Transverse colon (tissue), 4 donors: ENCODE measurements at regions not wholly inside any gene's neighbourhood (a gene's known extent, or its start where the extent isn't known, plus 50 kb on each side); places are given as distances from the start of the nearest gene placed in this dataset.

Experiments used
- DNase-seq: peaks from one replicate; pipeline ENCODE4 v3.0.0-alpha.2; 2019
- H3K27ac ChIP-seq, 4 donors: fragments of 200-600 bp; sonication (generic); 2 replicates each; pipeline ENCODE4 v1.5.1; 2016 to 2018; ENCODE audit warnings: inconsistent platforms in 4 of 4
- H3K27me3 ChIP-seq: fragments of 200-600 bp; sonication (generic); 2 replicates; pipeline ENCODE4 v1.5.1; 2017; ENCODE audit warnings: inconsistent platforms
- H3K36me3 ChIP-seq, 4 donors: fragments of 200-600 bp; sonication (generic); 2 replicates each; pipeline ENCODE4 v1.5.1; 2017 to 2019; ENCODE audit warnings: inconsistent platforms in 4 of 4
- H3K4me1 ChIP-seq, 4 donors: fragments of 200-600 bp; sonication (generic); 2 replicates each; pipeline ENCODE4 v1.5.1; 2017 to 2020; ENCODE audit warnings: inconsistent platforms in 4 of 4
- H3K4me3 ChIP-seq, 4 donors: fragments of 200-600 bp; sonication (generic); 1 replicate in 1 of 4; 2 replicates in 3 of 4; pipeline versions ENCODE4 v1.5.1 to v1.6.1; 2017 to 2019; ENCODE audit warnings: inconsistent platforms in 4 of 4
- H3K9me3 ChIP-seq, 2 donors: fragments of 200-600 bp; sonication (generic); 2 replicates each; pipeline ENCODE4 v1.5.1; 2017 to 2019; ENCODE audit warnings: inconsistent platforms in 2 of 2
- EP300 ChIP-seq: sonication (generic); formaldehyde crosslinking; IDR thresholded peaks from one replicate; pipeline ENCODE4 v1.6.1; 2017; ENCODE audit warnings: antibody characterized with exemption, low read depth
- POLR2A ChIP-seq: fragments of 450-650 bp; IDR thresholded peaks from one replicate; pipeline ENCODE4 v1.6.1; 2016; ENCODE audit warnings: antibody characterized with exemption, mild to moderate bottlenecking, moderate library complexity
- POLR2AphosphoS5 ChIP-seq, 3 donors: sonication (generic); formaldehyde crosslinking; IDR thresholded peaks; one replicate each; pipeline ENCODE4 v1.6.1; 2016; ENCODE audit warnings: antibody characterized with exemption in 3 of 3
- WGBS, 2 donors: methylation state at CpG; one replicate each; pipeline ENCODE4 v1.1.5; 2018; ENCODE audit warnings: low coverage in 1 of 2; 5-methylcytosine and 5-hydroxymethylcytosine counted together
- in situ Hi-C, 4 donors: fragments of 200-750 bp; cut with MboI; loops; one replicate each; pipeline versions ENCODE4 v1.15.0 to v1.15.1; 2017; ENCODE audit warnings: low sequenced_read_pairs in 3 of 4, low pct_ligation_motif_present in 1 of 4, low pct_unique_long_range_greater_than_20kb in 1 of 4
- intact Hi-C: fragments of 100-400 bp; cut with DNase I; formaldehyde crosslinking; loops from one replicate; pipeline ENCODE4 v1.15.1; 2023; ENCODE audit warnings: low total_unique reads
- TF ChIP-seq, protein P1 (sequence below), 5 experiments: fragments of 200-600 bp in 3 of 5; fragments of 450-650 bp in 2 of 5; sonication (generic) in 3 of 5; IDR thresholded peaks; 1 replicate in 2 of 5; 2 replicates in 3 of 5; pipeline ENCODE4 v1.5.1; 2016 to 2017; ENCODE audit warnings: antibody characterized with exemption in 5 of 5, inconsistent platforms in 3 of 5, mild to moderate bottlenecking in 2 of 5, moderate library complexity in 1 of 5

- H3K4me1 ChIP-seq = peaks cover 0 to 28% (median 10%) of the 10 kb centered on the region in 4 donors
- H3K4me3 ChIP-seq = peak overlapping the region in 2 of 4 donors; percentile 48 to 59
- no peaks in the 10 kb centered on the region for H3K9me3 ChIP-seq
- DNase-seq = no peak
- intact Hi-C loops = loop anchor here (10.0 kb wide), 1 partner anchor 65 kb away; a partner anchor contains a TSS
- H3K36me3 ChIP-seq = no peaks in the 10 kb centered on the region
- WGBS, 2 donors = 29 to 31% methylated on average over 2 to 4 of the region's 4 CpGs
- no peaks in the 10 kb centered on the region for H3K27me3 ChIP-seq
- in situ Hi-C loops = no loop called here
- H3K27ac ChIP-seq = peak overlapping the region in 2 of 4 donors; percentile 90 to 96
- TF ChIP-seq POLR2AphosphoS5 (IDR thresholded peaks at IDR 0.05) (no peak), POLR2A (no peak), EP300 (no peak)
- TF ChIP-seq, protein P1, sequence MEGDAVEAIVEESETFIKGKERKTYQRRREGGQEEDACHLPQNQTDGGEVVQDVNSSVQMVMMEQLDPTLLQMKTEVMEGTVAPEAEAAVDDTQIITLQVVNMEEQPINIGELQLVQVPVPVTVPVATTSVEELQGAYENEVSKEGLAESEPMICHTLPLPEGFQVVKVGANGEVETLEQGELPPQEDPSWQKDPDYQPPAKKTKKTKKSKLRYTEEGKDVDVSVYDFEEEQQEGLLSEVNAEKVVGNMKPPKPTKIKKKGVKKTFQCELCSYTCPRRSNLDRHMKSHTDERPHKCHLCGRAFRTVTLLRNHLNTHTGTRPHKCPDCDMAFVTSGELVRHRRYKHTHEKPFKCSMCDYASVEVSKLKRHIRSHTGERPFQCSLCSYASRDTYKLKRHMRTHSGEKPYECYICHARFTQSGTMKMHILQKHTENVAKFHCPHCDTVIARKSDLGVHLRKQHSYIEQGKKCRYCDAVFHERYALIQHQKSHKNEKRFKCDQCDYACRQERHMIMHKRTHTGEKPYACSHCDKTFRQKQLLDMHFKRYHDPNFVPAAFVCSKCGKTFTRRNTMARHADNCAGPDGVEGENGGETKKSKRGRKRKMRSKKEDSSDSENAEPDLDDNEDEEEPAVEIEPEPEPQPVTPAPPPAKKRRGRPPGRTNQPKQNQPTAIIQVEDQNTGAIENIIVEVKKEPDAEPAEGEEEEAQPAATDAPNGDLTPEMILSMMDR (IDR thresholded peaks at IDR 0.05) = no peak
These were observed 95.2 kb upstream of the BTN3A2 start for GRCh38 chr6:26269531-26270485.

- H3K9me3 ChIP-seq = no peaks in the 10 kb centered on the region
- intact Hi-C loops = loop anchor here (10.0 kb wide), 1 partner anchor 66 kb away; a partner anchor contains a TSS
- H3K36me3 ChIP-seq = no peaks in the 10 kb centered on the region
- WGBS, 2 donors = 13 to 30% methylated on average over 10 of the region's 10 CpGs
- no peak for DNase-seq
- peaks cover 0 to 28% (median 10%) of the 10 kb centered on the region in 4 donors for H3K4me1 ChIP-seq
- H3K27ac ChIP-seq = peak overlapping the region in 2 of 4 donors; percentile 90 to 96
- H3K27me3 ChIP-seq = no peaks in the 10 kb centered on the region
- H3K4me3 ChIP-seq = peak overlapping the region in 3 of 4 donors; percentile 33 to 59 (median 48)
- in situ Hi-C loops = no loop called here
- TF ChIP-seq POLR2A (no peak), EP300 (no peak), POLR2AphosphoS5 (IDR thresholded peaks at IDR 0.05) (no peak)
- TF ChIP-seq, protein P1 (IDR thresholded peaks at IDR 0.05) = no peak
These were observed 94.5 kb upstream of the BTN3A2 start for GRCh38 chr6:26270486-26270861.

GRCh38 chr6:26270903-26271667, 93.9 kb upstream of the BTN3A2 start:
- TF ChIP-seq POLR2AphosphoS5 (IDR thresholded peaks at IDR 0.05) (peak; percentile 5 to 72 (median 64)), EP300 (no peak), POLR2A (peak; percentile 52)
- TF ChIP-seq, protein P1 (IDR thresholded peaks at IDR 0.05) = peak in 1 of 5 experiments; percentile 12
- in situ Hi-C loops = no loop called here
- Histone ChIP-seq H3K27me3 (no peaks in the 10 kb centered on the region), H3K36me3 (no peaks in the 10 kb centered on the region), H3K27ac (peak overlapping the region; percentile 88 to 96 (median 92)), H3K4me3 (peak overlapping the region in 3 of 4 donors; percentile 33 to 59 (median 48)), H3K9me3 (no peaks in the 10 kb centered on the region), H3K4me1 (peaks cover 0 to 28% (median 10%) of the 10 kb centered on the region in 4 donors)
- WGBS, 2 donors = 0 to 3% methylated on average over 9 to 47 of the region's 49 CpGs
- intact Hi-C loops = loop anchor here (10.0 kb wide), 1 partner anchor 66 kb away; a partner anchor contains a TSS
- peak; percentile 69 for DNase-seq

GRCh38 chr6:26271668-26272024, 93.4 kb upstream of the BTN3A2 start:
- Histone ChIP-seq H3K27ac (peak overlapping the region; percentile 88 to 96 (median 92)), H3K27me3 (no peaks in the 10 kb centered on the region), H3K4me1 (peaks cover 0 to 28% (median 10%) of the 10 kb centered on the region in 4 donors), H3K36me3 (no peaks in the 10 kb centered on the region), H3K4me3 (peak overlapping the region in 3 of 4 donors; percentile 33 to 59 (median 48)), H3K9me3 (no peaks in the 10 kb centered on the region)
- in situ Hi-C loops (no loop called here), intact Hi-C loops (loop anchor here (10.0 kb wide), 1 partner anchor 67 kb away; a partner anchor contains a TSS)
- peak; percentile 27 for DNase-seq
- WGBS, 2 donors = 0 to 2% methylated on average over 2 to 9 of the region's 9 CpGs
- TF ChIP-seq POLR2AphosphoS5 (IDR thresholded peaks at IDR 0.05) (no peak), EP300 (no peak), POLR2A (no peak)
- TF ChIP-seq, protein P1 (IDR thresholded peaks at IDR 0.05) = no peak
